Forelimb muscle (tissue), 1 donor: ENCODE measurements at regions not wholly inside any gene's neighbourhood (a gene's known extent, or its start where the extent isn't known, plus 50 kb on each side); places are given as distances from the start of the nearest gene placed in this dataset.

Source experiments
- DNase-seq: peaks from one replicate; pipeline ENCODE4 v3.0.0-alpha.2; 2013; ENCODE audit warnings: low read depth

DNA sequence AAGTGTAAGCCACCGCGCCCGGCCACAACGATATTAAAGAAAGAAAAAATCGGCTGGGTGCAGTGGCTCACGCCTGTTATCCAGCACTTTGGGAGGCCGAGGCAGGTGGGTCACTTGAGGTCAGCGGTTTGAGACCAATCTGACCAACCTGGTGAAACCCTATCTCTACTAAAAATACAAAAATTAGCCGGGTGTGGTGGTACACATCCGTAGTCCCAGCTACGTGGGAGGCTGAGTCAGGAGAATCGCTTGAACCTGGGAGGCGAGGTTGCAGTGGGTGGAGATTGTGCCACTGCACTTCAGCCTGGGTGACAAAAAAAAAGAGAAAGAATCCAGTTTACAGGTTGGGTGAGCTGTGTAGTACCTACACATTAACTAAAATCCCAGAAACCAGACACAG is 99.9 kb upstream of the CACNA1A start:
- DNase-seq: no peak

DNA sequence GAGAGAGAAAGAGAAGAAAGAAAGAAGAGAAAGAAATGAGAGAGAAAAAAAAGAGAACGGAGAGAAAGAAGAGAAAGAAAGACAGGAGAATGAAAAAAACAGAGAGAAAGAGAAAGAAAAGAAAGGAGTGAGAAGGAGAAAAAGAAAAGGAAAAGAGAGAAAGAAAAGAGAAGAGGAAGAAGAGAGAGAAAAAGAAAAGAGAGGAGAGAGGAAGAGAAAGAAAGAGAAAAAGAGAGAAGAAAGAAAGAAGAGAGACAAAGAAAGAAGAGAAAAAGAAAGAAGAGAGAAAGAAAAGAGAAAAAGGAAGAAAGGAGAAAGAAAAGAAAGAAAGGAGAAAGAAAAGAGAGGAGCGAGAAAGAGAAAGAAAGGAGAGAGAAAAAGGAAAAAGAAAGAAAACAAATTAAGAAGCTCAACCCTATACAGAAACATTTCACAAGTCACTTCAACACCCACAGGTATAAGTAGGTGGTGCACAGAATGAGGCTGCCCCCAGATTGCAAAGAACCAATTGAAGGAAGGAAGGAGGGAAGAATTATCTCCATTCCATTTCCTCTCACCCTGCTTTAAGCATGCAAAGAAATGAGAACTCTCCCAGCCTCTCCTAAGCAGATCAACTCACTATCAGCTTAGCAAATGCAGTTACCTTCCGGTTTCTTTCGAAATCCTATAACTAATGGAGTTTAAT is 98.8 kb upstream of the CACNA1A start:
- no peak for DNase-seq

DNA sequence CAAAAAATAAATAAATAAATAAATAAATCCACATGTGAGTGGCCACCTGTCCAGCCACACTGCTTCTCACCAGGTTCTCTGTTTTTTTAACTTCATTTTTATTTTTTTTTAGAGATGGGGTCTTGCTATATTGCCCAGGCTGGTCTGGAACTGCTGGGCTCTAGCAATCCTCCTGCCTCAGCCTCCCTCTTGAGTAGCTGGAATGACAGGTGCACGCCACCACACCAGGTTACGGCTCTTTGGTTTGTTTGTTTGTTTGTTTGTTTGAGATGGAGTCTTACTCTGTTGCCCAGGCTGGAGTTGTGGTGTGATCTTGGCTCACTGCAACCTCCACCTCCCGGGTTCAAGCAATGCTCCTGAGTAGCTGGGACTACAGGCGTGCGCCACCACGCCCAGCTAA is 94.5 kb upstream of the CACNA1A start:
- no peak for DNase-seq

DNA sequence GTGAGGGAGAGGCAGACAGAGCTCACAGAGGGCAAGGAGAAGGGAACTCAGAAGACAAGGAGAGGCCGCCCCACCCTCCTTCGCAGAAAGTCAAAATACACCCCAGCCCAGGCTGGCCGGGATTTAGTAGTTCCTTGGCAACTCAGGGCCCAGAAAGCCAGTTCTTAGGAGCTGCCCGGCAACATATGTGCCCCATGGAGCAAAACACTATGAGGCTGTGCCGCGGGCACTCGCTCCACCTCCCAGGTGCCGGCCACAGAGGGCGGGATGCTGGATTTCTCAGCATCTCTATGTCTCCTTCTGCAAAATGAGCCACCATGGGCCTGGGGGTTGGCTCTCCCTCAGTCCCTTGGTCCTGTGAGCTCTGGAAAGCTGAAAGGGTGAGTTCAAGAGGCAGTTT is 93.8 kb upstream of the CACNA1A start:
- no peak for DNase-seq

DNA sequence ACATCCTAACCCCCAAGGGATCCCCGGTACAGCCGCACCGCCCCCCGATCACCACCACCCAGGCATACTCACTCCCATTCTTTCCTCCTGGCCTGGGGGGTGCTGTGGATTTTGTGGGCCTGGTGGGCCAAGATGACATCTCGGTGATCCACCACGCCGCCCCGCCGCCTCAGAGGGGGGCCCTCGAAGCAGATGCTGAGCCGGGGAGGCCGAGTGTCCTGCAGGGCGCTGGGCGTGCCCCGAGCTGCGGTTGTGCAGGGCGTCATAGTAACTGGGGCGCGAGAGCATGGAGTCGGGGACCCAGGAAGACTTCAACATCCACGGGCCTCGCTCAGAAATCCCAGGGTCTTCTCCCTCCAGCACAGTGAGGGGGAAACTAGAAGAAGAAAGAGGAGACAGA is 93.4 kb upstream of the CACNA1A start:
- DNase-seq: no peak

DNA sequence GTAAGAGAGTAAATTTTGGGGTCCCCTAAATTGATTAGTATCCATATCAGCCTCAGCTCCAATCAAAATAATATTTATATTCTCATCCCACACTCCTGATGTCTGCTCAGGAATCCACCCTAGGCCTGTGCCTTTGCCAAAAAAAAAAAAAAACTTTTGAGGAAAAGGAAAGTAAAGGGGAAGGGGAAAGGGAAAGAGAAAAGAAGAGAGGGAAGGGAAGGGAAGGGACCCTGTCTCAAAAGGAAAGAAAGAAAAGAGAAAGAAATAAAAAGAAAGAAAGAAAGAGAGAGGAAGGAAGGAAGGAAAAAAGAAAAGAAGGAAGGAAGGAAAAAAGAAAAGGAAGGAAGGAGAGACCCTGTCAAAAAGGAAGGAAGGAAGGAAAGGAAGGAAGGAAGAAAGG is 91.8 kb upstream of the CACNA1A start:
- no peak for DNase-seq

DNA sequence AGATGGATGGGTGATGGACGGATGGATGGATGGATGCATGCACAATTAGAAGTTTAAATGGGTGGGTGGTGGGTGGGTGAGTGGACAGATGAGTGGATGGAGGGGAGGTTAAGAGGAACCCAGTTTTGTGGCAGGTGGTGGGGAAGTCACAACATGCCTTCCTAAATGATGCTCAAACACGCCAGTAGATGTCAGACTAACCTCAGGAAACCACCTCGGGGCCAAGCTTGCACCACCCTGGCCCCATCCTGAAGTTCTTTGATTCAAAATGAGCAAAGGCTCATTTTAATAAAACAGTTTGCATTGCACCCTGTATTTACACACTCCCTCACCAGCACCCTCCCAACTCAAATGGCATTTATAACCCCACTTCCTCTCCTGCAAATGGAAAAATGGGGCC is 91.4 kb upstream of the CACNA1A start:
- DNase-seq: peak; percentile 16

DNA sequence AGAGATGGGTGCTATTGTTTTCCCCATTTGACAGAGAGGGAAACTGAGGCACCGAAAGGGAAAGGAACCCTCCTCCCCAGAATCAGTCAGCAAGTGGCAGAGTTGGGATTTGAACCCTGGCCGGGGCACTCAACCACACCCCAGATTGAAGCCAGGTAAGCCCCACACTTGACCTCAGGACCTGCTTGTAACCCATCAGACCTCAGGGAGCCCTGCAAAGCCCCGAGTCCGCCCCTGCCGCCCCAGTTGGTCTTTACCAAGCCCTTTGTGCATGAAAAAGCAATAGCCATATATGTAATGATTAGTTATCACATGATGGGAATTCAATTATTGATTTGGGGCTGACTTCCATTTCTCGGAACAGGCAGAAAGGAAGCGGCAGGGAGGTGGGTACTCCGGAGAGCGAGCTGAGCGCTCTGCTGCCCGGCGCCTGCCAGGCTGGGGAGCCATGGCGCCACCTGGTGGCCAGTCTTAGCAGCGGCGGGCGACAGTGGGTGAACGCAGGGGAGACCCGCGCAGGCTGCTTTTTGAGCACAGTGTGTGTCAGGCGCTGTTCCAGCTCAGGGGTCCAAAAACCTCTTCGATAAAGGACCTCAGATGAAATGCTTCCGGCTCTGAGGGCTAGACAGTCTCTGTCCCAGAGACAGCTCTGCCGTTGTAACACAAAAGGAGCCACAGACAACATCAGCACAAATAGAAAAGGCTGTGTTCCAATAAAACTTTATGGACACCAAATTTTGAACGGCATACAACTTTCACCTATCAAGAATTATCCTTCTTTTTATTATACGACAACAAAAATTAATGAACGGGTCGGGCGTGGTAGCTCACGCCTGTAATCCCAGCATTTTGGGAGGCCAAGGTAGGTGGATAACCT is 82.9 kb upstream of the CACNA1A start:
- no peak for DNase-seq

DNA sequence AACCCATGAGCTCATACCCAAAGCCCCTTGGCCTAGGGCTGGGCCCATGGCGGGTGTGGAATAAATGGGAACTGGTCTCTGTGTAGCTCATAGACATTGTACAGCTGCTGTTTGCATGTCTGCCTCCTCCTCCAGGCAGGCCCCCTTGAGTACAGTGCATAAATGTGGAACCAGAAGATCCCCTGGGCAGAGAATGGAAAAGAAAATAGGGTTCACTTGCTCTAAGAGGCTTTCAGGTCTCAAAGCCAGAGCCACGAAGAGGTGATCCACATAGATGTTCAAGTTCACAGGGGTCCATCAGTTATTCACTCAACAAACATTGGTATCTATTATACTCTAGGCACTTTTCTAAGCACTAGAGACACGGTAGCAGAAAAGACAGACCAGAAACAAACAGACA is 79.2 kb upstream of the CACNA1A start:
- DNase-seq: no peak

DNA sequence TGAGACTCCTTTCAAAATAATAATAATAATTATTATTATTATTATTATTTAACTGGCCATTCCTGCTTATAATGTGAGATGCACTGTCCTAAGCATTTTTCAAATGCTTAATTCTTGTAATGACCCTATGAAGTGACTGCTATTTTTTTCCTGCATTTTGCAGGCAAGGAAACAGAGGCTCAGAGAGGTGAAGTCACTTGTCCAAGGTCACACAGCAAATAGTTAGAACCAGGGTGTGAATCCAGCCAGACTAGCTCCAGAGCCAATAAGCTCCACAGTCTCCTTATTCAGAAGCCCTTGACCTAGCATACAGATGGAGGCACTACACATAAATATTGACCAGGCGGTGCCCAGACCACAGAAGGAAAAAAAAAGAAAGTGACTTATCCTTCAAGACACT is 77.5 kb upstream of the CACNA1A start:
- DNase-seq: no peak

DNA sequence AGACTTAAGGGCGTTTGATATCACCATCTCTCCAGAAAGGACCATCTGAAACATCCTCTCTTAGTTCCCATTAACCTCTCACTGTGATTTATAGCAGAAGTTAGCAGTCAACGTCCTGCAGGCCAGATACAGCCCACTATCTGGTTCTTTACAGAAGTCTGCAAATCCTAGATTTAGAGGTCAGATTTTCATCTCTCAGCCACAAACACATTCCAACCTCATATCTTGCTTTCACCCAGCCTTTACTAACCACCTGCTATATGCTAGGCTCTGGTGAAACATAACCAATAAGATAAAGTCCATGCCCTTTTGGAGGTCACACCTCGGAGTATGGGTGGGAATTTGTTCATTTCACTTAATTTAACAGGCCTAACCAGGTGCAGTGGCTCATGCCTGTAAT is 76.8 kb upstream of the CACNA1A start:
- no peak for DNase-seq

DNA sequence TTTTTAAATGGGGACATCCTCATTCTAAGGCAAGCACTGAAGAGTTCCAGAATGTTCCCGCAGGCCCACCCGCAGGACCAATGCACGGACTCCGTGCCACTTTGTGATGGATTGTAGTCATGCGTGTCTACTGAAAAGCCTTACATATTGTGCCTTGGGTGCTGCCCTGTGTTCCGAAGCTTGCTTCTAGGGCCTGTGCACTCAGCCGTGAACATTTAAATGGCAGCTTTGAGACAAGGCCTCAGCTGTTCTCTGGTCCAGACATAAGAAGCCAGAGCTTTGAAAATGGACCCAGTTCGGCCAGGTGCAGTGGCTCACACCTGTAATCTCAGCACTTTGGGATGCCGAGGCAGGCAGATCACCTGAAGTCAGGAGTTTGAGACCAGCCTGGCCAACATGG is 75.3 kb upstream of the CACNA1A start:
- no peak for DNase-seq

DNA sequence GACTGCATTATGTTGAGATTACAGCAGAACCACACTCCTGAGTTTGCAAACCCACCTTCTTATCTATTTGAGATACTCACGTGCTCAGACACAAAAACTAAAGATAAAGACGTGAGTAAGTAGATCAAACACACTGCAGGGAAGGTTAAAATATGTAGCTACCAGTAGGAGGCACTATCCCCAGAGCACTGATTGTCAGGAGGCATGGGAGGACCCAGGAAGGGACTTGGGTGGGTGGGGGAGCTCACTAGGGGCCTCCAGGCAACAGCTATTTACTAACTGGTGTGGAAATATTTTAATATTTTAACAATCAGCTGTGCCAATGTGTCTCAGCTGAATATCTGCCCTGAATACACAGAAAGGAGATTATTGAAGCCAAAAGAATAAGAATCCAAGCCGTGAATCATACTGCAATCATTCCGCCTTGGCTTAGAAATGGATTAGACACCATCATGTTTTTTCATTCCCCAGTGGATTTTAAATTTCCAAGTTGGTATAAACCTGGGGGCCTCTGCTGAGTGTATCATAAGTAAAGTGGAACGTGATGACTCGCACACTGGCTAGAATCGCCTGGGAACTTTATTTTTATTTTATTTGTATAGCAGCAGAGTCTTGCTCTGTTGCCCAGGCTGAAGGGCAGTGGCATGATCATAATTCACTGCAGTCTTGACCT is 73.2 kb upstream of the CACNA1A start:
- no peak for DNase-seq

DNA sequence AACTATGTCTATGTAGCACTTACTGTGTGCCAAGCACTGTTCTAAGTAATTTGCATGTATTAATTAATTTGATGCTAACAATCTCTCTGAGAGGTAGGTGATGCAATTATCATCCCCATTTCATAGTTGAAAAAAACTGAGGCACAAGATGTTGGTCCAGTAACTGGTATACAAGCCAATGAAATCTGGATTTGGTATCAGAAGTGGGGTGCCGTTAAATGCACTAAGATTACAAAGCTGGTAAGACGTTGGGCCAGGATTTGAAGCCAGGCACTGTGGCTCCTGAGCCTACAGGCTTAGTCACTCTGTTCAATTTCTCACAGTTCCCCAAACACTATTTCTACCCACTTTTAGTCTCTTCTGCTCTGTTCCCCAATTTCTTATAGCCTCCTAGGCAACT is 70.4 kb upstream of the CACNA1A start:
- no peak for DNase-seq

DNA sequence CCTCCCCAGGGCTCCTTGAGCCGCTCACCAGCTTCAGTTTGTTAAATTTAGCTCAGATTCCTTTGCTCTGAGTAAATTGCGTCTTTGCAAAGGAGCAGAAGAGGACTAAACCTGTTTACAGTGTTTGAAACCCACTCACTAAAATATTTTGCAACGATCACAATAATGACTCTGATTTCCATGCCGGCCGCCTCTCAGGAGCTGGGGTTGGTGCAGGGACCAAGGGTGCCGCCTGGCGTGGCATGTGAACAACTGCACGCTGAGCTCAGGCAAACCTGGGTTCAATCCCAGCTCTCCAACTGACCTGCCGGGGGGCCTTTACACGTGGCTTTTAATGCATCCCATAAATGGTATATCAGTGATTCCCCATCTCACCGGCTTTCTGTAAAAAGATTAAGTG is 68.7 kb upstream of the CACNA1A start:
- DNase-seq: no peak

DNA sequence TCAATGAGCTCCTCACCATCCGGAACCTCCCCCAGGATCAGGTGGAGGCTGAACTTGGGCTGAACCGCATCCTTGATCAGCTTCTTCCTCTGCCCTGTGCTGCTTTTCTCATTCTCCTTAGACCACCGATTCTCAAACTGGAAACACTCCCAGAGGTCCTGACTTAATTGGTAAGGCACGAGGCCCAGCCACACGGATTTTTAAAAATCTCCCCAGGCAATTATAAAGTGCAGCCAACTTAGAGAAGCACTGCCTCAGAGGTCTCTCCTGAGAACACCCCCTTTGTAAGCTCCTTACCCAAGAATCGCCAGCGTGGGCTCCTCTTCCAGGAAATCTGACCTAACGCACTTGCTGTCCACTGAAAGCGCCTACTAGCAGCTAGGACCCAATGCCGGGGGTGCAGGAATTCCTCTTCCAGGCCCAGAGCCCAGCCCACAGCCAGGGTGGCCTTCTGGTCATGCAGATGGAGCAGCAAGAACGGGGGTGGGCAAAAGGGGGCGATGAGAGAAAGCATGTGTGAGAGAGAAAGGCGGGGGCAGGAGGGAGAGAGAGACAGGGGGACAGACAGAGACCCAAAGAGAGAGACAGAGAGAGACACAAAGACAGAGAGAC is 66.9 kb upstream of the CACNA1A start:
- no peak for DNase-seq

DNA sequence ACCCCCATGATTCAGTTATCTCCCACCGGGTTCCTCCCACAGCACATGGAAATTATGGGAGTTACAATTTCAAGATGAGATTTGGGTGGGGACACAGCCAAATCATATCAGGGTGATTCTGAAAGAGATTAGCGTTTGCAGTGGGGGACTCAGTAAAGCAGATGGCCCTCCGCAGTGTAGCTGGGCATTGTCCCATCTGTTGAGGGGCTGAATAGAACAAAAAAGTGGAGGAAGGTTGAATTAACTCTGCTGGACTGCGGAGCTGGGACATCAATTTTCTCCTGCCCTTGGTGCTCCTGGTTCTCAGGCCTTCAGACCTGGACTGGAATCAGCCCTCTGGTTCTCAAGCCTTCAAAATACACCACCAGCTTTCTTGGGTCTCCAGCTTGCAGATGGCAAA is 55.2 kb upstream of the CACNA1A start:
- DNase-seq: no peak

DNA sequence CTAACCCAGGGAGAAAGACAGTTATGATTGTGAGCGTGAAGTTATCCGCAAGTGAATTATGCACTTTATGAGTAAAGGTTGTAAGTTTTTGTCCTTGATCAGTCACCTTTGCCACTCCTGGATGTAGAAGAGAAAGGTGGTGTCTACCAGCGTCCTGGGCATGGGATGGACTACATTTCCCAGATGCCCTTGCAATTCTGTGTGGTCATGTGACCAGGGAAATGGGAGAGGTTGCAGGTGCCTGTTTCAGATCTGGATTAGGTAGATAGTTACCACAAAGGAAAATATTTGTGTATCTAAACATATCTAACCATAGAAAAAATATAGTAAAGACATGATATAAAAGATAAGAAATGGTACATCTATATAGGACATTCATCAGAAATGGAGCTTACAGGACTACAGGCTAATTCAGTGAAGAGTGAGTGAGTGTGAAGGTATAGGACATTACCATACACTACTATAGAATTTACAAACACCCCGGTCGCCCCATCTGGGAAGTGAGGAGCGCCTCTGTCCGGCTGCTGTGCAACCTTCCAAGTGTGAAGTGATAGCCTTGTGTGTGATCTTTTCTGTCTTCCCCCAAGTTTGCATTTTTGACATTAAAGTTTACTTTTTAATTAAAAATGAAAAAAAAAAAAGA is 51.6 kb upstream of the CACNA1A start:
- no peak for DNase-seq

DNA sequence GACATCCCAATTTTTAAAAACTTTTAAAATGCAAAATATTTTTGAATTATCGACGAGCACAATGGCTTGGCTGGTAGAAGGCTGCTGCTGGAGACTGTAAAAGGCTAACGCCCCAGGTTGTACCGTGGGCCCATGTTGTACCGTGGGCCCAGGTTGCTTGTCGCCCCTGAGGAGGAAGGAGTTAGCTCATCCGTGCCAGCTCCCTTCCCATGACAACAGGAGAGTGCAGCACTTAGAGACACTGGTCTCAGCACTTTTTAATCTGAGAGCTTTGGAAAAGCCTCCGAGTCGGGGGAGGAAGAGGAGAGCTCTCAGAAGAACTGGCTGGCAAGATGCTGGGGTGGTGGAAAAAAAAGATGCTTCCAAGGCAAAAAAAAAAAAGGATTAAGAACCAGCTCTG is 50.3 kb upstream of the CACNA1A start:
- DNase-seq: no peak
